Fibroblast of lung (primary cell): ENCODE measurements at regions not wholly inside any gene's neighbourhood (a gene's known extent, or its start where the extent isn't known, plus 50 kb on each side); places are given as distances from the start of the nearest gene placed in this dataset.

ENCODE experiments used
- CTCF ChIP-seq, 2 donors: IDR thresholded peaks in 1 of 2; conservative IDR thresholded peaks in 1 of 2; 1 replicate in 1 of 2; 2 replicates in 1 of 2; pipeline ENCODE4 v1.5.1; 2011 to 2012; ENCODE audit warnings: low read length in 2 of 2, control low read depth in 1 of 2, inconsistent platforms in 1 of 2, low read depth in 1 of 2, mild to moderate bottlenecking in 1 of 2
- EZH2 ChIP-seq: IDR thresholded peaks from 2 replicates; pipeline ENCODE4 v1.5.1; 2012; ENCODE audit warnings: low read length, control low read depth, mild to moderate bottlenecking; ENCODE audit errors: missing control alignments

DNA sequence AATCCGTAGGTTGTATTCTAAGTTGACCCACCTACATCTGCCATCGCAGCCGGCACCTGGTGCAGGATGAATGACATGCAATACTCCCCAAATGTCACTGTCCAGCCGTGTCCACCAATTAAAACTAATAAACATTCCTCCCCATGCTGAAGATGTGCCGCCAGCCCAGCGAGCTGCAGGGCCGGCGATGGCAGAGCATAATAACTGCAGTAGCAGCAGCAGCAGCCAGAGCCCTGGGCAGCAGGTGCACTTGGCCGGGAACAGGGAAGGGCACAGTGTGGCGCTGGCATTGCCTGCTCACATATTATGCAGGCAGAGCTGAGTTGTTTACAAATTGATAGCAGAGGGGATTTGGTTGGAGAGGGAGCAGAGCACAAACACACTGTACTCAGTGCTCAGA, 754.9 kb downstream of the OLFM4 start:
- no peak for TF ChIP-seq CTCF (conservative IDR thresholded peaks at IDR 0.05 in 1 of 2, IDR thresholded peaks at IDR 0.05 in 1 of 2; ENCODE audit: low read depth in 1 of 2, low read length in 2 of 2)
- no peak for TF ChIP-seq EZH2
